Neural cell (in vitro differentiated cells): ENCODE measurements at regions not wholly inside any gene's neighbourhood (a gene's known extent, or its start where the extent isn't known, plus 50 kb on each side); places are given as distances from the start of the nearest gene placed in this dataset.

Experiments used
- H2AFZ ChIP-seq: fragments of 200-600, 300-800 bp; sonication (generic), shearing (Covaris generic); 2 replicates; pipeline ENCODE4 v1.6.0; 2014; ENCODE audit warnings: low read depth, mild to moderate bottlenecking, antibody characterized with exemption, low read length, moderate library complexity
- H3F3A ChIP-seq: fragments of 200-600 bp; shearing (Covaris generic); 2 replicates; pipeline ENCODE4 v1.6.1; 2016; ENCODE audit warnings: mild to moderate bottlenecking, moderate library complexity, mixed read lengths, antibody characterized with exemption, low read length; ENCODE audit not compliant: insufficient read depth, poor library complexity, severe bottlenecking
- H3K27ac ChIP-seq: fragments of 200-600, 300-800 bp; sonication (generic), shearing (Covaris generic); 2 replicates; pipeline ENCODE4 v1.5.1; 2014; ENCODE audit warnings: mild to moderate bottlenecking, low read length, moderate library complexity
- H3K27me3 ChIP-seq: fragments of 300-800, 200-600 bp; sonication (generic), shearing (Covaris generic); 2 replicates; pipeline ENCODE4 v1.6.0; 2014; ENCODE audit warnings: mild to moderate bottlenecking, low read depth, low read length, moderate library complexity; ENCODE audit not compliant: insufficient read depth
- H3K36me3 ChIP-seq: fragments of 300-800, 200-600 bp; sonication (generic), shearing (Covaris generic); 2 replicates; pipeline ENCODE4 v1.5.1; 2014; ENCODE audit warnings: mild to moderate bottlenecking, antibody characterized with exemption, low read length, moderate library complexity; ENCODE audit not compliant: insufficient read depth
- H3K4me2 ChIP-seq: fragments of 300-800, 200-600 bp; sonication (generic), shearing (Covaris generic); 2 replicates; pipeline ENCODE4 v1.6.0; 2014; ENCODE audit warnings: mild to moderate bottlenecking, low read length
- H3K4me3 ChIP-seq: fragments of 300-800, 200-600 bp; sonication (generic), shearing (Covaris generic); 2 replicates; pipeline ENCODE4 v1.5.1; 2014; ENCODE audit warnings: mild to moderate bottlenecking, low read length, moderate library complexity
- H3K79me2 ChIP-seq: fragments of 200-600 bp; shearing (Covaris generic); replicated peaks from 2 replicates; pipeline ENCODE4 v1.6.0; 2014; ENCODE audit warnings: mild to moderate bottlenecking, low read length, moderate library complexity; ENCODE audit not compliant: insufficient read depth
- H3K9ac ChIP-seq: fragments of 300-800, 200-600 bp; sonication (generic), shearing (Covaris generic); 2 replicates; pipeline ENCODE4 v1.6.1; 2016; ENCODE audit warnings: mild to moderate bottlenecking, low read length, mixed read lengths
- H3K9me2 ChIP-seq: fragments of 200-600 bp; shearing (Covaris generic); 2 replicates; pipeline ENCODE4 v1.6.1; 2016; ENCODE audit warnings: mild to moderate bottlenecking, low read length, mixed read lengths; ENCODE audit not compliant: insufficient read depth
- H3K9me3 ChIP-seq: fragments of 200-600, 300-800 bp; sonication (generic), shearing (Covaris generic); 2 replicates; pipeline ENCODE4 v1.6.1; 2016; ENCODE audit warnings: mild to moderate bottlenecking, mixed run types, low read length, moderate library complexity, mixed read lengths
- H4K20me1 ChIP-seq: fragments of 200-600 bp; shearing (Covaris generic); 2 replicates; pipeline ENCODE4 v1.6.1; 2016; ENCODE audit warnings: mild to moderate bottlenecking, mixed run types; ENCODE audit not compliant: insufficient read depth
- CTCF ChIP-seq: fragments of 450-650 bp; IDR thresholded peaks from 2 replicates; pipeline ENCODE4 v1.5.1; 2014; ENCODE audit warnings: antibody characterized with exemption, mild to moderate bottlenecking, moderate library complexity; ENCODE audit not compliant: poor library complexity, severe bottlenecking
- EP300 ChIP-seq: fragments of 450-650 bp; conservative IDR thresholded peaks from 2 replicates; pipeline ENCODE4 v1.6.1; 2014; ENCODE audit warnings: antibody characterized with exemption, mild to moderate bottlenecking, moderate library complexity; ENCODE audit not compliant: poor library complexity, severe bottlenecking
- EZH2 ChIP-seq: fragments of 200-600, 300-800 bp; shearing (Covaris generic), sonication (generic); IDR thresholded peaks from 2 replicates; pipeline ENCODE4 v1.6.1; 2014; ENCODE audit warnings: antibody characterized with exemption, low read length, borderline replicate concordance, mild to moderate bottlenecking; ENCODE audit not compliant: insufficient read depth, poor library complexity, severe bottlenecking
- MXI1 ChIP-seq: fragments of 450-650 bp; conservative IDR thresholded peaks from 2 replicates; pipeline ENCODE4 v1.6.1; 2014; ENCODE audit warnings: antibody characterized with exemption, mild to moderate bottlenecking; ENCODE audit not compliant: poor library complexity, severe bottlenecking
- POLR2AphosphoS5 ChIP-seq: IDR thresholded peaks from 2 replicates; pipeline ENCODE4 v1.6.1; 2012
- RAD21 ChIP-seq: fragments of 450-650 bp; conservative IDR thresholded peaks from 2 replicates; pipeline ENCODE4 v1.6.1; 2014; ENCODE audit warnings: antibody characterized with exemption, mild to moderate bottlenecking, moderate library complexity
- REST ChIP-seq: IDR thresholded peaks from 2 replicates; pipeline ENCODE4 v1.6.1; 2012; ENCODE audit warnings: borderline replicate concordance
- SMC3 ChIP-seq: fragments of 450-650 bp; conservative IDR thresholded peaks from 2 replicates; pipeline ENCODE4 v1.6.1; 2014; ENCODE audit warnings: antibody characterized with exemption, mild to moderate bottlenecking, moderate library complexity; ENCODE audit not compliant: poor library complexity
- TAF1 ChIP-seq: IDR thresholded peaks from 2 replicates; pipeline ENCODE4 v1.6.1; 2012; ENCODE audit warnings: low read depth

GRCh38 chr10:85250304-85250703, 921.9 kb downstream of the CCSER2 start:
- no peak for TF ChIP-seq CTCF
- no peak for TF ChIP-seq EP300
- no peak for TF ChIP-seq MXI1
- H3K9me3 ChIP-seq = no peaks in the 10 kb centered on the region
- H3K27me3 ChIP-seq = no peaks in the 10 kb centered on the region

GRCh38 chr10:85256481-85256880, 928.1 kb downstream of the CCSER2 start:
- H3K4me3 ChIP-seq = no peak overlapping the region
- H3F3A ChIP-seq = no peaks in the 10 kb centered on the region
- no peak overlapping the region for H3K4me2 ChIP-seq
- no peaks in the 10 kb centered on the region for H3K9me3 ChIP-seq
- no peaks in the 10 kb centered on the region for H3K27me3 ChIP-seq
- H2AFZ ChIP-seq = no peak overlapping the region
- H3K79me2 ChIP-seq = no peaks in the 10 kb centered on the region
- H3K9ac ChIP-seq = no peak overlapping the region
- H3K9me2 ChIP-seq = no peaks in the 10 kb centered on the region
- TF ChIP-seq REST (no peak), MXI1 (no peak), TAF1 (no peak), EZH2 (no peak), EP300 (no peak), RAD21 (no peak), CTCF (no peak), SMC3 (no peak), POLR2AphosphoS5 (no peak)
- no peak overlapping the region for H3K27ac ChIP-seq
- no peaks in the 10 kb centered on the region for H3K36me3 ChIP-seq
- no peaks in the 10 kb centered on the region for H4K20me1 ChIP-seq

More at GRCh38 chr10:85250304-85250703, 921.9 kb downstream of the CCSER2 start:
- Histone ChIP-seq H2AFZ (no peak overlapping the region), H3K4me3 (no peak overlapping the region), H3K9me2 (no peaks in the 10 kb centered on the region), H3K79me2 (no peaks in the 10 kb centered on the region), H3K9ac (no peak overlapping the region), H4K20me1 (no peaks in the 10 kb centered on the region), H3K36me3 (no peaks in the 10 kb centered on the region), H3K4me2 (no peak overlapping the region), H3K27ac (no peak overlapping the region), H3F3A (no peaks in the 10 kb centered on the region)
